ENCODE measurements at regions not wholly inside any gene's neighbourhood (a gene's known extent, or its start where the extent isn't known, plus 50 kb on each side); places are given as distances from the start of the nearest gene placed in this dataset.

DNA sequence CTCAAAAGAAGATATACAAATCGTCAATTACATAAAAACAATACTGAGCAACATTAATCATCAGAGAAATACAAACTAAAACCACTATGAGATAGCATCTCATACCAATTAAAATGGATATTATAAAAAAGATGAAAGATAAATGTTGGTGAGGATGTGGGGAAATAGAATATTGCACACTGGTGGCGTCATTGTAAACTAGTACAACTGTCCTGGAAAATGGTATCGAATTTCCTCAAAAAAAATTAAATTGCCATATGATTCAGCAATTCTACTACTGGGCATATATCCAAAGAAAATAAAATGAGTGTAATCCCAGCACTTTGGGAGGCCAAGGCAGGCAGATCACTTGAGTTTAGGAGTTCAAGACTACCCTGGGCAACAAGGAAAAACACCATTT is 326.0 kb upstream of the FTMT start:
- TF ChIP-seq, protein P1, sequence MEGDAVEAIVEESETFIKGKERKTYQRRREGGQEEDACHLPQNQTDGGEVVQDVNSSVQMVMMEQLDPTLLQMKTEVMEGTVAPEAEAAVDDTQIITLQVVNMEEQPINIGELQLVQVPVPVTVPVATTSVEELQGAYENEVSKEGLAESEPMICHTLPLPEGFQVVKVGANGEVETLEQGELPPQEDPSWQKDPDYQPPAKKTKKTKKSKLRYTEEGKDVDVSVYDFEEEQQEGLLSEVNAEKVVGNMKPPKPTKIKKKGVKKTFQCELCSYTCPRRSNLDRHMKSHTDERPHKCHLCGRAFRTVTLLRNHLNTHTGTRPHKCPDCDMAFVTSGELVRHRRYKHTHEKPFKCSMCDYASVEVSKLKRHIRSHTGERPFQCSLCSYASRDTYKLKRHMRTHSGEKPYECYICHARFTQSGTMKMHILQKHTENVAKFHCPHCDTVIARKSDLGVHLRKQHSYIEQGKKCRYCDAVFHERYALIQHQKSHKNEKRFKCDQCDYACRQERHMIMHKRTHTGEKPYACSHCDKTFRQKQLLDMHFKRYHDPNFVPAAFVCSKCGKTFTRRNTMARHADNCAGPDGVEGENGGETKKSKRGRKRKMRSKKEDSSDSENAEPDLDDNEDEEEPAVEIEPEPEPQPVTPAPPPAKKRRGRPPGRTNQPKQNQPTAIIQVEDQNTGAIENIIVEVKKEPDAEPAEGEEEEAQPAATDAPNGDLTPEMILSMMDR (IDR thresholded peaks at IDR 0.05): no peak
- no peak for TF ChIP-seq EP300 (IDR thresholded peaks at IDR 0.05)
- no peak for TF ChIP-seq POLR2AphosphoS5 (IDR thresholded peaks at IDR 0.05)
